ENCODE measurements at regions not wholly inside any gene's neighbourhood (a gene's known extent, or its start where the extent isn't known, plus 50 kb on each side); places are given as distances from the start of the nearest gene placed in this dataset.

DNA sequence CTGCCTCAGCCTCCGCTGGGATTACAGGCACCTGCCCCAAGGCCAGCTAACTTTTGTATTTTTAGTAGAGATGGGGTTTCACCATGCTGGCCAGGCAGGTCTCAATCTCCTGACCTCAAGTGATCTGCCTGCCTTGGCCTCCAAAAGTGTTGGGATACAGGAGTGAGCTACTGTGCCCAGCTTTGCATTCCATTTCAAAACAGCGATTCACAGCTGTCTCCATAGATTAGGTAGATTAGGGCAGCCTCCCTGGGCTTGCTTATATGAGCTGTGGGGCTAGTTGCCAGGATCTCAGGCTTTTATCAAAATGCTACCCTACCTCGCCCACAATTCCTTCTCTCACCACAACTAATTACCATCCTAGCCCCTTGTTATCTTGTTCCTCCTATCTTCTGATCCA lies 176.4 kb upstream of the ZKSCAN2 start:
- Histone ChIP-seq H3K9me3 (ENCODE audit: low read length) (no peaks in the 10 kb centered on the region), H3K27me3 (ENCODE audit: insufficient read depth, low read depth, low read length) (no peaks in the 10 kb centered on the region), H3K9ac (ENCODE audit: low read length) (no peak overlapping the region), H3F3A (ENCODE audit: insufficient read depth, low read length, poor library complexity, severe bottlenecking) (no peaks in the 10 kb centered on the region), H3K36me3 (ENCODE audit: insufficient read depth, low read length) (no peaks in the 10 kb centered on the region), H3K79me2 (replicated peaks; ENCODE audit: insufficient read depth, low read length) (no peaks in the 10 kb centered on the region), H3K4me3 (ENCODE audit: low read length) (no peak overlapping the region), H4K20me1 (ENCODE audit: insufficient read depth) (no peaks in the 10 kb centered on the region), H3K27ac (ENCODE audit: low read length) (no peak overlapping the region), H2AFZ (ENCODE audit: low read depth, low read length) (no peak overlapping the region), H3K4me2 (ENCODE audit: low read length) (no peak overlapping the region), H3K9me2 (ENCODE audit: insufficient read depth, low read length) (no peaks in the 10 kb centered on the region)
- no peak for TF ChIP-seq SMC3 (conservative IDR thresholded peaks at IDR 0.05; ENCODE audit: poor library complexity)

GRCh38 chr16:25433388-25433787 lies 175.7 kb upstream of the ZKSCAN2 start:
- TF ChIP-seq EP300 (conservative IDR thresholded peaks at IDR 0.05; ENCODE audit: poor library complexity, severe bottlenecking) = no peak
- no peaks in the 10 kb centered on the region for H4K20me1 ChIP-seq (ENCODE audit: insufficient read depth)
- H3K4me3 ChIP-seq (ENCODE audit: low read length) = no peak overlapping the region
- H3K36me3 ChIP-seq (ENCODE audit: insufficient read depth, low read length) = no peaks in the 10 kb centered on the region
- no peaks in the 10 kb centered on the region for H3K9me2 ChIP-seq (ENCODE audit: insufficient read depth, low read length)
- H3F3A ChIP-seq (ENCODE audit: insufficient read depth, low read length, poor library complexity, severe bottlenecking) = no peaks in the 10 kb centered on the region
- H3K4me2 ChIP-seq (ENCODE audit: low read length) = no peak overlapping the region
- H2AFZ ChIP-seq (ENCODE audit: low read depth, low read length) = no peak overlapping the region
- H3K27ac ChIP-seq (ENCODE audit: low read length) = no peak overlapping the region
- H3K79me2 ChIP-seq (replicated peaks; ENCODE audit: insufficient read depth, low read length) = no peaks in the 10 kb centered on the region
- no peaks in the 10 kb centered on the region for H3K27me3 ChIP-seq (ENCODE audit: insufficient read depth, low read depth, low read length)
- no peak overlapping the region for H3K9ac ChIP-seq (ENCODE audit: low read length)
- no peaks in the 10 kb centered on the region for H3K9me3 ChIP-seq (ENCODE audit: low read length)

DNA sequence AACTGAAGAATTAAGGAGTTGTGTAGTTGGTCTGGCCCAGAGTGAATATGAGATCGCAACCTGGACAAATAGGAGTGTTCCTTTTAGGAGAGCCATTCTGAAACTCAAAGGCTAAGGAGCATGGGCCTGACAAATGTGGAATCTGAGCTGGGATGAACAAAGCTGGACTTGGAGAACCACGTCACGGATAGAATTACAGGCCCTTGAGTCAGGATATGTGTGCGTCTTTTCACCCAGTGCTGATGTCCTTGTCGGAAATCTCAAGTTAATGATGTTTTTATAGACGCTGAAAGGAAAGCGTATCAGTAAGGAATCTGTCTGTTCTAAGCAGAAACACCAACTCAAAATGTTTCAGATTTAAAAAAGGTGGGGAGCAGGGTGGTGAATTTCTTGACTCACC lies 173.8 kb upstream of the ZKSCAN2 start:
- H3F3A ChIP-seq (ENCODE audit: insufficient read depth, low read length, poor library complexity, severe bottlenecking) = no peaks in the 10 kb centered on the region
- no peak overlapping the region for H3K27ac ChIP-seq (ENCODE audit: low read length)
- no peak overlapping the region for H3K4me2 ChIP-seq (ENCODE audit: low read length)
- H4K20me1 ChIP-seq (ENCODE audit: insufficient read depth) = no peaks in the 10 kb centered on the region
- no peaks in the 10 kb centered on the region for H3K79me2 ChIP-seq (replicated peaks; ENCODE audit: insufficient read depth, low read length)
- H3K9me3 ChIP-seq (ENCODE audit: low read length) = no peaks in the 10 kb centered on the region
- no peaks in the 10 kb centered on the region for H3K27me3 ChIP-seq (ENCODE audit: insufficient read depth, low read depth, low read length)
- H3K9ac ChIP-seq (ENCODE audit: low read length) = no peak overlapping the region
- no peak overlapping the region for H2AFZ ChIP-seq (ENCODE audit: low read depth, low read length)
- H3K36me3 ChIP-seq (ENCODE audit: insufficient read depth, low read length) = no peaks in the 10 kb centered on the region
- no peak for TF ChIP-seq RAD21 (conservative IDR thresholded peaks at IDR 0.05)
- no peak for TF ChIP-seq SMC3 (conservative IDR thresholded peaks at IDR 0.05; ENCODE audit: poor library complexity)
- TF ChIP-seq EP300 (conservative IDR thresholded peaks at IDR 0.05; ENCODE audit: poor library complexity, severe bottlenecking) = no peak
- TF ChIP-seq MXI1 (conservative IDR thresholded peaks at IDR 0.05; ENCODE audit: poor library complexity, severe bottlenecking) = no peak
- TF ChIP-seq POLR2AphosphoS5 (IDR thresholded peaks at IDR 0.05) = no peak
- TF ChIP-seq, protein P1, sequence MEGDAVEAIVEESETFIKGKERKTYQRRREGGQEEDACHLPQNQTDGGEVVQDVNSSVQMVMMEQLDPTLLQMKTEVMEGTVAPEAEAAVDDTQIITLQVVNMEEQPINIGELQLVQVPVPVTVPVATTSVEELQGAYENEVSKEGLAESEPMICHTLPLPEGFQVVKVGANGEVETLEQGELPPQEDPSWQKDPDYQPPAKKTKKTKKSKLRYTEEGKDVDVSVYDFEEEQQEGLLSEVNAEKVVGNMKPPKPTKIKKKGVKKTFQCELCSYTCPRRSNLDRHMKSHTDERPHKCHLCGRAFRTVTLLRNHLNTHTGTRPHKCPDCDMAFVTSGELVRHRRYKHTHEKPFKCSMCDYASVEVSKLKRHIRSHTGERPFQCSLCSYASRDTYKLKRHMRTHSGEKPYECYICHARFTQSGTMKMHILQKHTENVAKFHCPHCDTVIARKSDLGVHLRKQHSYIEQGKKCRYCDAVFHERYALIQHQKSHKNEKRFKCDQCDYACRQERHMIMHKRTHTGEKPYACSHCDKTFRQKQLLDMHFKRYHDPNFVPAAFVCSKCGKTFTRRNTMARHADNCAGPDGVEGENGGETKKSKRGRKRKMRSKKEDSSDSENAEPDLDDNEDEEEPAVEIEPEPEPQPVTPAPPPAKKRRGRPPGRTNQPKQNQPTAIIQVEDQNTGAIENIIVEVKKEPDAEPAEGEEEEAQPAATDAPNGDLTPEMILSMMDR (IDR thresholded peaks at IDR 0.05; ENCODE audit: poor library complexity, severe bottlenecking) = no peak
- TF ChIP-seq EZH2 (IDR thresholded peaks at IDR 0.05; ENCODE audit: borderline replicate concordance, insufficient read depth, low read length, poor library complexity, severe bottlenecking) = no peak
- no peak for TF ChIP-seq REST (IDR thresholded peaks at IDR 0.05; ENCODE audit: borderline replicate concordance)
- TF ChIP-seq TAF1 (IDR thresholded peaks at IDR 0.05; ENCODE audit: low read depth) = no peak
- no peaks in the 10 kb centered on the region for H3K9me2 ChIP-seq (ENCODE audit: insufficient read depth, low read length)
- no peak overlapping the region for H3K4me3 ChIP-seq (ENCODE audit: low read length)

Data from neural cell (in vitro differentiated cells).